ENCODE measurements at regions not wholly inside any gene's neighbourhood (a gene's known extent, or its start where the extent isn't known, plus 50 kb on each side); places are given as distances from the start of the nearest gene placed in this dataset.
A peak's percentile ranks its signal among the peaks of the same experiment; 100 is the strongest.

DNA sequence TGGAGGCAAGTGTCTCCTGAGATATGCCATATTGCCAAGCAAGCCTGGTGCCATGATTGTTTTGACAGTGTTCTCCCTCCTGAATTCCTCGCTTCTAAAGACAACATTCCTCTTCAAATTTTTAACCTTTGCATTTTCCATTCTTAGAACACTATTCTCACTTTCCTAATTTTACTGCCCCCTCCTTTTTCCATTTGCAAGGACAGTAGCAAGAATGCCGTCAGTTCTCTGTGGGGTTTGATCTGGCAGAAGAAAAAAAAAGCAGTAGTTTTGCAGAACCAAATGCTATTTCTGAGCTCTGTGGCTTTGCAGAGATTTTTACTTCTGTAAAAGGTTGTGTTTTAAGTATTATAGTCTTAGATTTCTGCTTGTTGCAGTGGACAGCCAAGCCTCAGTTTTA, 295.2 kb downstream of the NUAK1 start:
- Histone ChIP-seq H3K27ac (no peak overlapping the region), H3K36me3 (no peaks in the 10 kb centered on the region), H3K4me2 (0 out of 22 replicates have a peak overlapping the region, but pooled peaks of 1 of the 11 experiments have one; percentile 6), H3K4me3 (no peak overlapping the region), H3K9me3 (replicated peaks in 1 of 11) (peaks cover 0 to 22% (median 5%) of the 10 kb centered on the region in 11 experiments; a peak in 10 of 22 replicates), H4K20me1 (no peaks in the 10 kb centered on the region), H3K4me1 (peaks cover 0 to 9% (median 0%) of the 10 kb centered on the region in 10 experiments; a peak in 1 of 20 replicates), H3K9ac (no peak overlapping the region), H3K27me3 (no peaks in the 10 kb centered on the region)
- no peak for TF ChIP-seq Cebpa-rat (IDR thresholded peaks at IDR 0.05)

DNA sequence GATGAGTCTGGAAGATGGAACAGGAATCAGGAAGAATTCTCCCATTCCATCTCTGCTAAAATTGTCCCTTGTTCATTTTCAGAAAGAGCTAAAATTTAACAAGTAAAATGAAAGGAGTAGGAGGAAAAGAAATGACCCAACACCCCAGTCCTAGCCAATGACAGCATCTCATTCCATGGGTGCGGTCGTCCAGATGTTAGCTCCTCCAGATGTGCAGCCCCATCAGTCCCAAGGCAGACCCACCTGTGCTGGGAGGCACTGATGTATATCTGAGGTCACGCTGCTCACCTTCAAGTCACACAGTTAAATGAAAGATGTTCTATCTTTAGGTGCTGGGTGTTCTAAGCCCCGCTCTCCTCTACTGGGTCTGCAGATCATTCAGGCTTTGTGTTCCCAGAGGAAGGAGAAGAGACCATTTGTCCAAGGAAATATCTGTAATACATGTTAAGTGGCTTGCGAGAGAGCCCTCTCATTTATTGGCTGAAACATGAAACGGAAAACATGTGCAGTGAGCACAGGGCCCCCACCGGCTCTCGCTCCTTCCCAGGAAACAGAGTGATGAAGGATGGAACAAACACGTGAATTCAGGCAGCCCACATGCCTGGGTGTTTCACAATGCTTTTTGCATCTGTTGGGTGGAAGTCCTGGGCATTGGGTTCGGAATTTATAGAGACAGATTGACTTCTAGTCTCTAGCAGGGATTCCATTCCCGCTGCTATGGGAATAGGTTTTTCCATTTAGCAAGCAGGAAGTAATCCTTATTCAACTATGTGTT, 294.6 kb downstream of the NUAK1 start:
- Histone ChIP-seq H3K9me3 (replicated peaks in 1 of 11) (peaks cover 0 to 22% (median 5%) of the 10 kb centered on the region in 11 experiments; a peak in 10 of 22 replicates), H3K4me3 (no peak overlapping the region), H3K9ac (no peak overlapping the region), H4K20me1 (no peaks in the 10 kb centered on the region), H3K27ac (no peak overlapping the region), H3K4me1 (peaks cover 0 to 9% (median 0%) of the 10 kb centered on the region in 10 experiments; a peak in 1 of 20 replicates), H3K4me2 (peak overlapping the region in 1 of 11 experiments; percentile 18; a peak in 1 of 22 replicates), H3K36me3 (no peaks in the 10 kb centered on the region), H3K27me3 (no peaks in the 10 kb centered on the region)
- no peak for TF ChIP-seq Cebpa-rat (IDR thresholded peaks at IDR 0.05)

DNA sequence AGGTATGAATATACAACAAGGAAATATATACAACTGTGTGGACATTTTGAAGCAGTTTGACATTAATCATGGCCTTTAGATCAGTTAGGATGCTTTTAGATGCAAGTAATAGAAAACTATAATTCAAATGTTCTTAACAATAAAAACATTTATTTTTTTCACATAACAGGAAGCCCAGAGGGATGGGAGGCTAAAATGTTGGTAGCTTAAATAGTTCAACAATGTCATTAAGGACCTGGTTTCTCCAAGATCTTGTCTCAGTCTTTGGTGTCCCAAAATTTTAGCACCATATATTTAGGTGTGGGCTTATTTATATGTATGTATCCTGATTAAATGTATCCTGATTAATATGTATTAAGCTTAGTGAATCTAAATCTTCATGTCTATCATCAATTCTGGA, 292.4 kb downstream of the NUAK1 start:
- H3K27ac ChIP-seq = no peak overlapping the region
- TF ChIP-seq Cebpa-rat (IDR thresholded peaks at IDR 0.05) = no peak
- no peak overlapping the region for H3K4me2 ChIP-seq

DNA sequence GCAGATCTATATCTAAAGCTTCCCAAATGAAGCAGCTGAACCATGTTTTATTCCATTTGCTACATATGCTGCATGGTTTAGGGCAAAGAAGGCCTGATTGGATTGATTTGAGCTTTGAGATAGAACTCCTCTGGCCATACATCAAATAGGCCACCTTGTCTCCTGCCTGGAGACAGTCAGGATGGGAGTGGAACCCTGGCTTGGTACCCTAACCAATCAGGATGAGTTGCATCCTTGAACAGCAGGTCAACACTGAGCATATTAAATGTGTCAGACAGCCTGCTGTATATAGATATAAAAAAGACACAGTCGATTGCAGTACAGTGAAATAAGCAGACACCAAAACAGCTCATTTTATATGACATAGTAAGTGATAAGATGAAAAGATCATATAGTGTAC, 291.7 kb downstream of the NUAK1 start:
- Histone ChIP-seq H3K4me1 (peaks cover 0 to 9% (median 0%) of the 10 kb centered on the region in 10 experiments; a peak in 1 of 20 replicates), H3K4me2 (no peak overlapping the region), H3K27me3 (no peaks in the 10 kb centered on the region), H4K20me1 (no peaks in the 10 kb centered on the region), H3K36me3 (no peaks in the 10 kb centered on the region), H3K9ac (no peak overlapping the region), H3K4me3 (no peak overlapping the region), H3K9me3 (replicated peaks in 1 of 11) (peaks cover 0 to 22% (median 5%) of the 10 kb centered on the region in 11 experiments; a peak in 10 of 22 replicates), H3K27ac (no peak overlapping the region)
- TF ChIP-seq Cebpa-rat (IDR thresholded peaks at IDR 0.05) = no peak

More for the DNA sequence above, 292.4 kb downstream of the NUAK1 start:
- Histone ChIP-seq H3K9ac (no peak overlapping the region), H3K27me3 (no peaks in the 10 kb centered on the region), H3K4me3 (no peak overlapping the region), H3K36me3 (no peaks in the 10 kb centered on the region), H3K4me1 (peaks cover 0 to 9% (median 0%) of the 10 kb centered on the region in 10 experiments; a peak in 1 of 20 replicates), H3K9me3 (replicated peaks in 1 of 11) (peaks cover 0 to 22% (median 5%) of the 10 kb centered on the region in 11 experiments; a peak in 10 of 22 replicates), H4K20me1 (no peaks in the 10 kb centered on the region)

DNA sequence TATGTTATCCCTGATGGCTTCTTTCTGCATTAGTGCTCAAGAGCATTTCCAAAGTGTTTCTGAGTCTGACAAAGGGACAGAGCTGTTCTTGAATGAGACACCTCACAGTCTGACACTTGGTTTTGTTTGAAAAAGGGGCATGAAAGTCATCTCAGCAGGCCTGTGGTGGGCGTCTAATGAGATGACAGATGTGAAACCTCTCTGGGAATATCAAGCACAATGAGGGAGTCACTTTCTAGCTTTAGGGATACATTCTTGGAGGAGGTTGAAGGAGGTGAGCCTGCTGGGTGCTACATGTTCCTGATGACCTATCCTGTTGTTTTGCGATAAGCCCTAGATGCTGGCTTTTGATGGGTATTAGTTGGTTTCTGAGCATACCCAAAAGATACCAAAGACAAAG, 290.5 kb downstream of the NUAK1 start:
- Histone ChIP-seq H3K4me1 (peaks cover 0 to 9% (median 0%) of the 10 kb centered on the region in 10 experiments; a peak in 1 of 20 replicates), H3K27ac (no peak overlapping the region), H3K36me3 (no peaks in the 10 kb centered on the region), H4K20me1 (no peaks in the 10 kb centered on the region), H3K4me3 (no peak overlapping the region), H3K4me2 (peak overlapping the region in 1 of 11 experiments; percentile 15; a peak in 1 of 22 replicates), H3K9me3 (replicated peaks in 1 of 11) (peaks cover 0 to 22% (median 5%) of the 10 kb centered on the region in 11 experiments; a peak in 10 of 22 replicates), H3K9ac (no peak overlapping the region), H3K27me3 (no peaks in the 10 kb centered on the region)
- TF ChIP-seq Cebpa-rat (IDR thresholded peaks at IDR 0.05) = no peak

DNA sequence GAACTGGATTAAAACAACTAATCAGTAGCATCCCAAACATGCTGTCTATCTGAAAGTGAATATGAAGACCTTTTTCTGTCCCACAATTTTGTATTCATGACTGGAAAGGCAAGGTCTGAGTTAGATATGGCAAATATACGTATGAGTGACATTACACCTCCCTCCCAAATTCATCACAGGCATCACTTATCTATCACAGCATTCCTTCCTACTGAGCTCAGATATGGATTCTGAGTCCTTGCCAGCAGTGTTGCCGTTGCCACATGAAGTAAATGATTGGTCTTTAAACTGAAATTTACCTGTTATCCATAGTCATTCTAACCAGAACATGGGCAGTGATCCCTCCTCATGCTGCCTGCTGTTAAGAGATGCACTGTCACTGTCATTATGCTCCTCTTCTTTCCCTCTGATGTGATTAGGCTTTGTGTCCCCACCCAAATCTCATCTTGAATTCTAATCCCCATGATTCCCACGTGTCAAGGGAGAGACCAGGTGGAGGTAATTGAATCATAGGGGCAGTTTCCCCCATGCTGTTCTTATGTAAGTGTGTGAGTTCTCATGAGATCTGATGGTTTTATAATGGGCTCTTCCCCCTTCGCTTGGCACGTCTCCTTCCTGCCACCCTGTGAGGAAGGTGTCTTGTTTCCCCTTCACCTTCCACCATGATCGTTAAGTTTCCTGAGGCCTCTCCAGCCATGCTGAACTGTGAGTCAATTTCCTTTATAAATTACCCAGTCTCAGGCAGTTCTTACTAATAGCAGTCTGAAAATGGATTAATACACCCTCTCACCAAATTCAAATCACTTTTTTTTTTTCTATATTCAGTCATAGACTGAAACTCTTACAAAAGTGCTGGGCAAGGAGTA, 288.4 kb downstream of the NUAK1 start:
- peaks cover 0 to 22% (median 5%) of the 10 kb centered on the region in 11 experiments; a peak in 10 of 22 replicates for H3K9me3 ChIP-seq (replicated peaks in 1 of 11)
- no peak overlapping the region for H3K4me3 ChIP-seq
- no peaks in the 10 kb centered on the region for H4K20me1 ChIP-seq

DNA sequence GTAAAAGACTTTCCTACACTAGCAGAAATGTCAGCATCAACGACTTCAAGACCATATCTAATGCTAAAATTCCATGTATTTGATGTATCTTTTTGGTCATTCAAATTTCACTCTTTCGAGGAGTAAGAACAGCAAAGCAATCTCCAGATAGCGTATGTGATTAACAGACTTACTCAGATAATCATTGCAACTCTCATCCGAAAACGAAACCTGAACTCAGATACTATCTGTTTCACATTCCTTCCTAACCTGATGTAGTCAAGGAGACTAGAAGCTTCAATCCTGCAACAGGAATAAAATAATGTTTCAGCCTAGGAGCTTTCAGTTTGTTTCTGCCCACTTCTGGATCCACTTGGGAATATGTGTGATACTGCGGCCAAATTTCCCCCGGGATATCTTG, 286.3 kb downstream of the NUAK1 start:
- Histone ChIP-seq H3K4me3 (no peak overlapping the region), H3K27me3 (no peaks in the 10 kb centered on the region), H3K9me3 (replicated peaks in 1 of 11) (0 out of 22 replicates have a peak, but pooled peaks cover 0 to 6% (median 0%) of the 10 kb centered on the region in 11 experiments), H3K36me3 (no peaks in the 10 kb centered on the region), H3K9ac (no peak overlapping the region), H3K4me1 (no peaks in the 10 kb centered on the region), H3K27ac (no peak overlapping the region), H3K4me2 (no peak overlapping the region), H4K20me1 (no peaks in the 10 kb centered on the region)
- no peak for TF ChIP-seq Cebpa-rat (IDR thresholded peaks at IDR 0.05)

More for the DNA sequence above, 288.4 kb downstream of the NUAK1 start:
- Histone ChIP-seq H3K4me2 (no peak overlapping the region), H3K27ac (no peak overlapping the region), H3K4me1 (no peaks in the 10 kb centered on the region), H3K9ac (no peak overlapping the region), H3K27me3 (no peaks in the 10 kb centered on the region), H3K36me3 (no peaks in the 10 kb centered on the region)
- no peak for TF ChIP-seq Cebpa-rat (IDR thresholded peaks at IDR 0.05)

DNA sequence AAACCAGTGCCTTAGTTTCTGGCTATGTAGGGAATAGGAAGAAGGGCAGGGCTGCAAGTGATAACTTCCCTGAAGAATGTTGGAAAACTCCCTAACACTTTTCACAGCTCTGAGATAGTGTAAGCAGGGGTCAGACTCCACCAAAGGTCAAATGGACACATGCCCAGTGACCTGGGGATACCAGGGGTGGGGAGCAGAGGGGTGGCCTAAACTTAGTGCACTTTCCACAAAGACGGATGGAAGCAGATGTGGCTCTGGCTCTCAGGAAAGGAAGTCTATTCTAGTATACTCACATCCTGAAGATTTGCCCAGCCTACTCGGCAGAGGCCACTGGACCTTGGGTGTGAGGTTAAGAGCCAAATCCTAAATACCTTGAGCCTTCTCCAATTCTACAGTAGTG, 285.8 kb downstream of the NUAK1 start:
- 0 out of 22 replicates have a peak, but pooled peaks cover 0 to 3% (median 0%) of the 10 kb centered on the region in 11 experiments for H3K9me3 ChIP-seq (replicated peaks in 1 of 11)
- H3K4me2 ChIP-seq = no peak overlapping the region
- no peaks in the 10 kb centered on the region for H3K4me1 ChIP-seq
- H3K4me3 ChIP-seq = no peak overlapping the region
- H3K27ac ChIP-seq = no peak overlapping the region
- no peak overlapping the region for H3K9ac ChIP-seq
- TF ChIP-seq Cebpa-rat (IDR thresholded peaks at IDR 0.05) = no peak
- H4K20me1 ChIP-seq = no peaks in the 10 kb centered on the region
- no peaks in the 10 kb centered on the region for H3K27me3 ChIP-seq
- H3K36me3 ChIP-seq = no peaks in the 10 kb centered on the region

DNA sequence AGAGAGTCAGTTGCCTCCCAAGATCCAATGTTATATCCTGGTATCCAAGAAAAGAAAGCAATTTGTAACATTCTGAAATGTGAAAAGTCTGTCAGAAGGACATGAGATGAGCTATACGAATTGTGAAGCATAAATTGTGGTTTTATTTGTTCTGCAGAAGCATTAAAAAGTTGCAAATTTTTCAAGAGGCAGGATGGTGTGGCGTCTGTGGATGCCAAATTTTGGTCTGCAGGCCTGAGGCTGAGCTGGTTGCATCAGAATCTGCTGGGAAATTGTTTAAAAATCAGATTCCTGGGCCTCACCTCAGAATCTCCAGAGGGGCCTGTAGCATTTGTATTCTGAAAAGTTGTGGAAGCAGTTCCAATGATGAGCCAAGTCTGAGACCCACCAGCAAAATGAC, 284.7 kb downstream of the NUAK1 start:
- Histone ChIP-seq H4K20me1 (no peaks in the 10 kb centered on the region), H3K9me3 (replicated peaks in 1 of 11) (no peaks in the 10 kb centered on the region), H3K9ac (no peak overlapping the region), H3K36me3 (no peaks in the 10 kb centered on the region), H3K4me1 (no peaks in the 10 kb centered on the region), H3K4me3 (no peak overlapping the region), H3K27ac (no peak overlapping the region), H3K27me3 (no peaks in the 10 kb centered on the region), H3K4me2 (no peak overlapping the region)
- TF ChIP-seq Cebpa-rat (IDR thresholded peaks at IDR 0.05) = no peak

Data from BLaER1 treated with 17β-estradiol and CSF1 and Interleukin-3, amounts not matched to agents 10 nM and 100 nM (cell line).